Tibial nerve (tissue), 3 donors: ENCODE measurements at regions not wholly inside any gene's neighbourhood (a gene's known extent, or its start where the extent isn't known, plus 50 kb on each side); places are given as distances from the start of the nearest gene placed in this dataset.

Experiments
- CTCF ChIP-seq, 5 experiments: fragments of 200-600 bp in 3 of 5; fragments of 450-650 bp in 2 of 5; sonication (generic) in 3 of 5; IDR thresholded peaks; one replicate each; pipeline ENCODE4 v1.5.1; 2016 to 2019; ENCODE audit warnings: antibody characterized with exemption in 5 of 5, mild to moderate bottlenecking in 3 of 5, moderate library complexity in 2 of 5
- POLR2A ChIP-seq, 2 donors: fragments of 450-650 bp; IDR thresholded peaks; one replicate each; pipeline ENCODE4 v1.6.1; 2017; ENCODE audit warnings: antibody characterized with exemption in 2 of 2, mild to moderate bottlenecking in 2 of 2, moderate library complexity in 2 of 2

GRCh38 chr13:47287291-47287751 lies 390.5 kb upstream of the HTR2A start:
- TF ChIP-seq CTCF (IDR thresholded peaks at IDR 0.05) (no peak), POLR2A (IDR thresholded peaks at IDR 0.05) (no peak)
